ENCODE measurements at regions not wholly inside any gene's neighbourhood (a gene's known extent, or its start where the extent isn't known, plus 50 kb on each side); places are given as distances from the start of the nearest gene placed in this dataset.
A peak's percentile ranks its signal among the peaks of the same experiment; 100 is the strongest.

DNA sequence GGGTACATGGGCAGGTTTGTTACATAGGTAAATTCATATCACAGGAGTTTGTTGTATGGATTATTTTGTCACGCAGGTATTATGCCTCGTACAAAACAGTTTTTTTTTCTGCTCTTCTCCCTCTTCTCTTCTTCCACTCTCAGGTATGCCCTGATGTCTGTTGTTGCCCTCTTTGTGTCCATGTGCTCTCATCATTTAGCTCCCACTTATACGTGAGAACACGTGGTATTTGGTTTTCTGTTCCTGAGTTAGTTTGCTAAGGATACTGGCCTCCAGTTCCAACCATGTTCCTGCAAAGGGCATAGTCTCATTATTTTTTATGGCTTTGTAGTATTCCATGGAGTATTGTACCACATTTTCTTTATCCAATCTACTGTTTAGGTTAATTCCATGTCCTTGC lies 65.7 kb downstream of the UNC5CL start:
- Mint-ChIP-seq H3K9me3 (peaks cover 8% of the 10 kb centered on the region), H3K27ac (no peak overlapping the region), H3K4me3 (no peak overlapping the region), H3K27me3 (ENCODE audit: low read depth) (peaks cover 76% of the 10 kb centered on the region), H3K36me3 (peaks cover 5% of the 10 kb centered on the region; the same call in 1 of the 2 replicates), H3K4me1 (peaks cover 21% of the 10 kb centered on the region)
- DNase-seq (ENCODE audit: low spot score): no peak
- CTCF ChIA-PET: no interaction called here
- POLR2A ChIA-PET: no interaction called here
- TF ChIP-seq MYBL2 (CRISPR knock-in tag; IDR thresholded peaks at IDR 0.05) (no peak), ESRRA (CRISPR knock-in tag; IDR thresholded peaks at IDR 0.05; ENCODE audit: borderline replicate concordance) (no peak), NFYB (CRISPR knock-in tag; conservative IDR thresholded peaks at IDR 0.05; ENCODE audit: low read depth) (no peak)
- TF ChIP-seq, protein P1, sequence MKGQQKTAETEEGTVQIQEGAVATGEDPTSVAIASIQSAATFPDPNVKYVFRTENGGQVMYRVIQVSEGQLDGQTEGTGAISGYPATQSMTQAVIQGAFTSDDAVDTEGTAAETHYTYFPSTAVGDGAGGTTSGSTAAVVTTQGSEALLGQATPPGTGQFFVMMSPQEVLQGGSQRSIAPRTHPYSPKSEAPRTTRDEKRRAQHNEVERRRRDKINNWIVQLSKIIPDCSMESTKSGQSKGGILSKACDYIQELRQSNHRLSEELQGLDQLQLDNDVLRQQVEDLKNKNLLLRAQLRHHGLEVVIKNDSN (CRISPR knock-in tag; IDR thresholded peaks at IDR 0.05): no peak
- ATAC-seq: no peak

DNA sequence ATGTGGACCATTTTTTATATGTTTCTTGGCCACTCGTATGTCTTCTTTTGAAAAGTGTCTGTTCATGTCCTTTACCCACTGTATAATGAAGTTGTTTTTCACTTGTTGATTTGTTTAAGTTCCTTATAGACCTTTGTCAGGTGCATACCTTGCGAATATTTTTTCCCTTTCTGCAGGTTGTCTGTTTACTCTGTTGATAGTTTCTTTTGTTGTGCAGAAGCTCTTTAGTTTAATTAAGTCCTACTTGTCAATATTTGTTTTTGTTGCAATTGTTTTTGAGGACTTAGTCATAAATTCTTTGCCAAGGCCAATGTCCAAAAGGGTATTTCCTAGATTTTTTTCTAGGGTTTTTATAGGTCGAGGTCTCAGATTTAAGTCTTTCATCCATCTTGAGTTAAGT lies 66.2 kb downstream of the UNC5CL start:
- H3K36me3 Mint-ChIP-seq: peaks cover 5% of the 10 kb centered on the region; the same call in 1 of the 2 replicates
- DNase-seq (ENCODE audit: low spot score) (no peak), ATAC-seq (no peak)
- H3K27ac Mint-ChIP-seq: no peak overlapping the region
- ChIA-PET CTCF (no interaction called here), POLR2A (no interaction called here)
- TF ChIP-seq GRHL2 (CRISPR knock-in tag; IDR thresholded peaks at IDR 0.05; ENCODE audit: insufficient replicate concordance, severe bottlenecking): no peak
- no peak for TF ChIP-seq ZBTB21 (CRISPR knock-in tag; IDR thresholded peaks at IDR 0.05; ENCODE audit: borderline replicate concordance)
- TF ChIP-seq NR2C2 (CRISPR knock-in tag; IDR thresholded peaks at IDR 0.05): no peak
- H3K4me1 Mint-ChIP-seq: peaks cover 16% of the 10 kb centered on the region
- peaks cover 8% of the 10 kb centered on the region for H3K9me3 Mint-ChIP-seq
- H3K4me3 Mint-ChIP-seq: no peak overlapping the region
- peaks cover 79% of the 10 kb centered on the region for H3K27me3 Mint-ChIP-seq (ENCODE audit: low read depth)

DNA sequence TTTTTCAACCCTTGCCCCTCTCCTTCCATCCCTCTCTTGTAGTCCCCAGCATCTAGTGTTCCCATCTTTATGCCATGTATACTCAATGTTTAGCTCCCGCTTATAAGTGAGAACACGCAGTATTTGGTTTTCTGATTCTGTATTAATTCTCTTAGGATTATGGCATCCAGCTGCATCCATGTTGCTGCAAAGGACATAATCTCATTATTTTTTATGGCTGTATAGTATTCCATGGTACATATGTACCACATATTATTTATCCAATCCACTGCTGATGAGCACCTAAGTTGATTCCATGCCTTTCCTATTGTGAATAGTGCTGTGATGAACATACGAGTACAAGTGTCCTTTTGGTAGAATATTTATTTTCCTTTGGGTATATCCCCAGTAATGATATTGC lies 66.8 kb downstream of the UNC5CL start:
- H3K36me3 Mint-ChIP-seq: peaks cover 5% of the 10 kb centered on the region; the same call in 1 of the 2 replicates
- ATAC-seq: no peak
- DNase-seq (ENCODE audit: low spot score): no peak
- CTCF ChIA-PET: no interaction called here
- H3K27ac Mint-ChIP-seq: no peak overlapping the region
- peaks cover 13% of the 10 kb centered on the region for H3K4me1 Mint-ChIP-seq
- H3K9me3 Mint-ChIP-seq: peaks cover 8% of the 10 kb centered on the region
- H3K27me3 Mint-ChIP-seq (ENCODE audit: low read depth): peaks cover 84% of the 10 kb centered on the region
- TF ChIP-seq, protein P2, sequence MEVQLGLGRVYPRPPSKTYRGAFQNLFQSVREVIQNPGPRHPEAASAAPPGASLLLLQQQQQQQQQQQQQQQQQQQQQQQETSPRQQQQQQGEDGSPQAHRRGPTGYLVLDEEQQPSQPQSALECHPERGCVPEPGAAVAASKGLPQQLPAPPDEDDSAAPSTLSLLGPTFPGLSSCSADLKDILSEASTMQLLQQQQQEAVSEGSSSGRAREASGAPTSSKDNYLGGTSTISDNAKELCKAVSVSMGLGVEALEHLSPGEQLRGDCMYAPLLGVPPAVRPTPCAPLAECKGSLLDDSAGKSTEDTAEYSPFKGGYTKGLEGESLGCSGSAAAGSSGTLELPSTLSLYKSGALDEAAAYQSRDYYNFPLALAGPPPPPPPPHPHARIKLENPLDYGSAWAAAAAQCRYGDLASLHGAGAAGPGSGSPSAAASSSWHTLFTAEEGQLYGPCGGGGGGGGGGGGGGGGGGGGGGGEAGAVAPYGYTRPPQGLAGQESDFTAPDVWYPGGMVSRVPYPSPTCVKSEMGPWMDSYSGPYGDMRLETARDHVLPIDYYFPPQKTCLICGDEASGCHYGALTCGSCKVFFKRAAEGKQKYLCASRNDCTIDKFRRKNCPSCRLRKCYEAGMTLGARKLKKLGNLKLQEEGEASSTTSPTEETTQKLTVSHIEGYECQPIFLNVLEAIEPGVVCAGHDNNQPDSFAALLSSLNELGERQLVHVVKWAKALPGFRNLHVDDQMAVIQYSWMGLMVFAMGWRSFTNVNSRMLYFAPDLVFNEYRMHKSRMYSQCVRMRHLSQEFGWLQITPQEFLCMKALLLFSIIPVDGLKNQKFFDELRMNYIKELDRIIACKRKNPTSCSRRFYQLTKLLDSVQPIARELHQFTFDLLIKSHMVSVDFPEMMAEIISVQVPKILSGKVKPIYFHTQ (CRISPR knock-in tag; IDR thresholded peaks at IDR 0.05): no peak
- TF ChIP-seq, protein P3, sequence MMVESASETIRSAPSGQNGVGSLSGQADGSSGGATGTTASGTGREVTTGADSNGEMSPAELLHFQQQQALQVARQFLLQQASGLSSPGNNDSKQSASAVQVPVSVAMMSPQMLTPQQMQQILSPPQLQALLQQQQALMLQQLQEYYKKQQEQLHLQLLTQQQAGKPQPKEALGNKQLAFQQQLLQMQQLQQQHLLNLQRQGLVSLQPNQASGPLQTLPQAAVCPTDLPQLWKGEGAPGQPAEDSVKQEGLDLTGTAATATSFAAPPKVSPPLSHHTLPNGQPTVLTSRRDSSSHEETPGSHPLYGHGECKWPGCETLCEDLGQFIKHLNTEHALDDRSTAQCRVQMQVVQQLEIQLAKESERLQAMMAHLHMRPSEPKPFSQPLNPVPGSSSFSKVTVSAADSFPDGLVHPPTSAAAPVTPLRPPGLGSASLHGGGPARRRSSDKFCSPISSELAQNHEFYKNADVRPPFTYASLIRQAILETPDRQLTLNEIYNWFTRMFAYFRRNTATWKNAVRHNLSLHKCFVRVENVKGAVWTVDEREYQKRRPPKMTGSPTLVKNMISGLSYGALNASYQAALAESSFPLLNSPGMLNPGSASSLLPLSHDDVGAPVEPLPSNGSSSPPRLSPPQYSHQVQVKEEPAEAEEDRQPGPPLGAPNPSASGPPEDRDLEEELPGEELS (CRISPR knock-in tag; IDR thresholded peaks at IDR 0.05): no peak
- TF ChIP-seq MYBL2 (CRISPR knock-in tag; IDR thresholded peaks at IDR 0.05): no peak
- no peak for TF ChIP-seq ZNF416 (CRISPR knock-in tag; IDR thresholded peaks at IDR 0.05)
- H3K4me3 Mint-ChIP-seq: no peak overlapping the region
- POLR2A ChIA-PET: no interaction called here

DNA sequence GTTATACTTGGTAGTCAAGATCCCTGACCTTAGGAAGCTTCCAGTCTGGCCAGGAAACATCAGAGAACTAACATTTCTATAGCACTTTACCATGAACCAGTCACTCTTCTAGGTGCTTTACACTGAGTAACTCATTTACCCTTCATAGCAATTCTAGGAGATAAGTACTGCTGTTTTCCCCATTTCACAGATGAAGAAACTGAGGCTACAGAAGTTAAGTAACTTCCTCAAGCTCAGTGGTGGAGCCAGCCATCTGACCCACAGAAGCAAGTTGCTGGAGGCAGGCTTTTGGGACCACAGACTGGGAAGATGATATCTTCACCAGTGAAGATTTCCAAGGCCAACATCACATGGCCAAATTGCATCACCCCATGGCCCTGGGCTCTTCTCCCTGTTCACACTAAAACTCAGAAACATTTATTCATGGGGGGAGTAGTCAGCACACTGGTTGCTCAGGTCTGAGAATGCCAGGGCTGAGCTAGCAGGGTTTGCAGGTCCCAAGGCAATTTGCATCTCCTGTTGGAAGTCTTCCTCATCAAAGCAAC lies 70.3 kb downstream of the UNC5CL start:
- 0 out of 2 replicates have a peak, but pooled peaks have one; percentile 33 for TF ChIP-seq GABPB1 (CRISPR knock-in tag; IDR thresholded peaks at IDR 0.05)
- no peak for TF ChIP-seq PRRX2 (CRISPR knock-in tag; IDR thresholded peaks at IDR 0.05)
- Mint-ChIP-seq H3K27ac (no peak overlapping the region), H3K4me3 (no peak overlapping the region), H3K27me3 (ENCODE audit: low read depth) (peaks cover 56% of the 10 kb centered on the region), H3K9me3 (peaks cover 8% of the 10 kb centered on the region), H3K4me1 (peaks cover 19% of the 10 kb centered on the region), H3K36me3 (peaks cover 5% of the 10 kb centered on the region; the same call in 1 of the 2 replicates)
- CTCF ChIA-PET: no interaction called here
- ATAC-seq (no peak), DNase-seq (ENCODE audit: low spot score) (no peak)
- POLR2A ChIA-PET: no interaction called here
